Astrocyte of the hippocampus (primary cell): ENCODE measurements at regions not wholly inside any gene's neighbourhood (a gene's known extent, or its start where the extent isn't known, plus 50 kb on each side); places are given as distances from the start of the nearest gene placed in this dataset.

Experiments used
- DNase-seq: peaks from one replicate; pipeline ENCODE4 v3.0.0; 2011; ENCODE audit warnings: low read depth, low spot score

DNA sequence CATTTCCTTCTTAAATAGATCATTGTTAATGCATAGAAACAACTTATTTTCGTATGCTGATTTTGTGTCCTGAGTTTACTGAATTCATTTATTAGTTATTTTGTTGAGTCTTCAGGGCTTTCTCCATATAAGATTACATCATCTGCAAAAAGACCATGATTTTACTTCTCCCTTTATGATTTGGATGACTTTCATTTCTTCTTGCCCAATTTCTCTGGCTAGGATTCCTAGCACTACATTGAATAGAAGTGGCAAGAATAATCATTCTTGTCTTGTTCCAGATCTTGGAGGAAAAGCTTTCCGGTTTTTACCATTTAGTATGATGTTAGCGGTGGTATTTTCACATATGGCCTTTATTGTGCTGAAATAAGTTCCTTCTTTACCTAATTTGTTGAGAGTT lies 303.0 kb upstream of the RTL1 start:
- no peak for DNase-seq

DNA sequence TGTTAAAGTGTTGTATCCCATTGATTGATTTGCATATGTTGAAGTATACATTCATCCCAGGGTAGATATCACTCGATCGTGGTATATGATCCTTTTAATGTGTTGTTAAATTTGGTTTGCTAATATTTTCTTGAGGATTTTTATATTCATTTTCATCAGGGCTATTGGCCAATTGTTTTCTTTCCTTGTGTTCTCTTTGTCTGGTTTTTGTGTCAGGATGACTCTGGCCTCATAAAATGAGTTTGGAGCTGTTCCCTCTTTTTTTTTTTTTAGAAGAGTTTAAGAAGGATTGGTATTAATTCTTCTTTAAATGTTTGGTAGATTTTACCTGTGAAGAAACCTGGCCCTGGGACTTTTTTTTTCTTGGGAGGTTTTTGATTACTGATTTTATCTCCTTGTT lies 303.5 kb upstream of the RTL1 start:
- no peak for DNase-seq

DNA sequence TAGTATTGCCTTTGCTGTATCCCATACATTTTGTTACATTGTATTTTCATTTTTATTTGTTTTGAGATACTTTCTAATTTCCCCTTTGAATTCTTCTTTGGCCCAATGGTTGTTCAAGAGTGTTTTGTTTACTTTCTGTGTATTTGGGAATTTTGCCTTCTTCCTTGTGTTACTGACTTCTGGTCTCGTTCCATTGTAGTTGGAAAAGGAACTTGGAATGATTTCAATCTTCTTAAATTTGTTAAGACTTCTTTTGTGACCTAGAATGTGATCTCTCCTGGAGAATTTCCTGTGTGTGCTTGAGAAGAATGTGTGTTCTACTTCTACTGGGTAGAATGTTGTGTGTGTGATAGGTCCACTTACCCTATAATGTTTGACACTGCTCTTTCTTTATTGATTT lies 304.4 kb upstream of the RTL1 start:
- no peak for DNase-seq

DNA sequence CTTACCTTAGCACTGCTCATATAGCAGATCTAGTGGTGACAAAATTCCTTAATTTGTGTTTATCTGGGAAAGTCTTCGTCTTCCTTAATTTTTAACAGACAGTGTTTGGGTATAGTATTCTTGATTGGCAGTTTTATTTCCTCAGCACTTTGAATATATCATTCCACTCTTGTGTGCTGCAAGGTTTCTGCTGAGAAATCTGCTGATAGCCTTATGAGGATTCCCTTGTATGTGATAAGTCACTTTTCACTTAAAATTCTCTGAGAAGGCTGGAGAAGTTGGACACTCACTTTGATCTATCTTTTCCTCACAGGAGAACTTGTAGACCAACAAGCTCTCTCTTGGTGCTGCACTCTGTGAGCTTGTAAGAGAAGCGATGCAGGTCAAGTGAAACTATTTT lies 306.1 kb upstream of the RTL1 start:
- no peak for DNase-seq

DNA sequence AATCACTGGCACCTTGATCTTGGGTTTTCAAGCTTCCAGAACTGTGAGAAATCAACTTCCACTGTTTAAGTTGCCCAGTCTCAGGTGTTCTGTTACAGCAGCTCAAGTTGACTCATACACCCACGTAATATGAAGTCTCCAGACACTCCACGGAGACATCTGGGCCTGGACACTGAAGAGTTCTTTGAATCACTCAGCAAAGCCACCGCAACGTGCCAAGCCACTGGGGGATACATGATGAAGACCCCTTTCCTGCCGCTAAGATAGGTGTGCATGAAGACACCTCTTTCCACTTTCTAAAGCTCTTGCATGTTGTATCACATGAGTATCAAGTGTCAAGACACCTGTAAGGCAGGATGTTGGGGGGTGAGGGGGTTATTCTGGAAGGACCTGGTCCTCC lies 311.7 kb upstream of the RTL1 start:
- no peak for DNase-seq

DNA sequence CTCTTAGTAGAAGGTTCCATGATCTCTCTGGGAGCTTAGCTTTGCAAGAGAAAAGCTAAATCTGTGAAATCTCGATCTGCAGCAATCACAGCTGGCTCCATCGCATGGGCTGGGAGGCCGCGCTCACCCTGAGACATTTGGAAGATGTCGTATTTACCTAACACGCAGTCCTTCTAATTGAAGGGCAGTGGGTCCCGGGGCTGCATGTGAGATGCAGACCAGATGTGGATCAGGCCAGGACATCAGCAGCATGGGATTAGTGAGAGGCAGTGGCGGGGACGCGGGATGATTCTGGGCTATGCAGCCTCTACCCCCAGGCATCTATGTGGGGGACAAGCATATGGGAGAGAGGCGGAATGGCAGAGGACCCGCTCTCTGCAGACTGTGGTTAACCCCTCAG lies 312.4 kb upstream of the RTL1 start:
- DNase-seq, result no peak

DNA sequence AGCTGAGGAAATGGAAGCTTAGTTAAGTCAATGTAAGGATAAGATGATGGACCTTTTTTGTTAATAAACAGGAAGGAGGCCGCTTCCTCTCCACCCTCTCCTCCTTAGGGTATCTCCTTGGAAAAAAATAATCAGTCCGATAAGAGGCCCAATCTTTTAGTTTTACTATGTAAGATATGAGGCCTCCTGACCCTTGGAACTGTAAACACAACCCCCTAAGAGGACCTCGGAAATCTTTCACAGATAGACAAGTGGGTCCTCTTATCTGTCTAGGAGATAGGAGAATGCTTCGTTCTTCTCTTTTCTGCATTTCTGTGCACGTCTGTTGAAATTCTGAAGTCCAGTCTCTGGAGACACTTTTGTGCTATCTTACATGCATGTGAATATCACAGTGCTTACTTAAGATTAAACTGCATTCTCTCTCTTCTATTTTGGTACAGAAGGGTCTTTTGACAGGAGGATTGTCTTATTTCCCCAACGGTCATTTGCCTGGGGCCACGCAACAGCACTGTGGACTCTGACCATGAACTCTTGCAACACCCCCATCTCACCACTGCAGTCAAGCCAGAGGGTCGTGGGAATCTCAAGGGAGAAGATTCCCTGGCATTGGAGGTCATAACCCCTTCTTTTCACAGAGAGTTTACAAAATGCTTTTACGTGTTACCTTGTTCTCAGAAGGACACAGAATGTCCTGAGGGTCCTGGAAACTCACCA lies 313.0 kb upstream of the RTL1 start:
- no peak for DNase-seq

DNA sequence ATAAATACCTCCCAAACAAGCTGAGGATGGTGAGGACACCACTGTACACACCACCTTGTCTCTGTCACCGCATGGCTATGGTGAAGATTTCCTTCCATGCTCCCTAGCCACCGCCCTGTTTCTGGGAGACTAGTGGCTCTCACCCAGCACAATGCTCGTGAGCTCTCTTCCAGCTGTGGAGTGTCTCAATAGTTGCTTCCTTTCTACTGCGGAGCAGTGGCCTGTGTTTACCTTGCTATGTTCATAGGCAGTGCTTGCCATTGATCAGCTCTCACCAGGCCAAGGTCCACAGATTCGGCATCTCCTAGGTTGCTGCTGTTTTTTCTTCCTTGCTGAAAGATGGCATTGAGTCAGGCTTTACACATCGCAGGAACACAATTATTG lies 313.6 kb upstream of the RTL1 start:
- no peak for DNase-seq

DNA sequence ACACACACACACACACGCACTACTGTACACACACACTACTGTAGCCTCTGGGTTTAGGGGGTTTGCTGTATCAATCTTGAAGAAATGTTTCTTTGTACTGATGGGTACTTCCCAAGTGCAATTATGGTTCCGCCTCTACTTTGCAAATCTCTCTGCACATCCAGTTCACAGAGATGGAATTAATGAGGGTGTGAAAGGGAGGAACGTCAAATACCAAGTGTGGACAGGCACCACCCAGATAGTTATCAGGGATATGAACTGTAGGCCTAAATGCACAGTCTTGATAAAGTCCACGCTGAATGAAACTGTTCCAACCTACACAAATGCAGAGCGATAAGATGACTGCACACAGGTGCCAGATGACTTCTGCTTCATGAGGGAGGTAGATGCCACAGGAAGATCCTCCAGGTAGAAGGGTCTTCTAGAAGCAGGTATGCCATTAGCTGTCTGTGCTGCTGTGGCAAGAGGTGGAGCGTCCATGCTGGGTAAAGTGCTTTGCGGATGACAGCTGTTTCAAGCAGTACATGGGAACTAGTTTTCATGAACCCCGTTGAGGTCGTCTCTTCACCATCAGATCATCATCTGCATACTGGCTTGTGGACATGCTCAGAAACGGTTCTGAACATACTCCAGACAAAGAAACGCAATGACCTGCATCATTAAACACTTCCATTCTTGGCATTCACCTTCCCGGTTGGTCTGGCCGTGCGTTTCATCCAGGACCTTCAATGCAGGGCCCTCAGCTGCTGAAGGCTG lies 314.3 kb upstream of the RTL1 start:
- DNase-seq, result no peak

DNA sequence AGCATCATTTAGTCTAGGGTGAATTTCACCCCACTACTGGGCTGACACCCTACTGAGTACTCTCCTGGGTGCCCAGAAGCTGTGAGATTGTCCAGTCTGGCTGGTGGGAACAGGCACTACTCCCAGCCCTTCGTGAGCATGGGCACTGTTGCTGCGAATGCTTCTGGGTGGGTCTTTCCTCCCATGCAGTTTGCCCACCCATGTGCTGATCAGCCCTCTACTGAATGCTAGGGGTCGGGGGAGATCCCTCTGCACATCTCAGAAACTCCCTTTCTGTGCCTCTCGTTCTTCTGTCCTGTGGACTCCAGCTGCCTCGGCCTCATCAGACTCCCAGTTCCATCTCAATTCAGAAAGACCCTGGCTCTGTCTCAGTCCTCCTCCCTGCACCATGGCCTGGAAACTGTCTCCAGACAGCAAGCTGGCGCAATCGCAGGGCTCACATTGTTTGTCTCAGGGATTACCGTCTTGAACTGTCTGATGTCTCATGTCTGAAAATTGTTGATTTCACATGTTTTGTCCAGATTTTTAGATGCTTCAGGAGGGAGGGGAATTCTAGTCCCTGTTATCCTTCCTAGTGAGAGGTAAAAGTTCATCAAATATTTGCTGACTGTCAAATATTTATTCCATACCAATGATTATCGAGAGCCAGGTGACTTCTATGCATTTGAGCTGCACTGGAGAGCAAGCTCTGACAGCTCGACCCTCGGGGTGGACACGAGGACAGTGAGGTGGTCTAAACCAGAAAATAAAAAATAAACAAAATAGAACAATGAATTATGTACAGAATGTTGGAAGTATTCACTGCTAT lies 316.6 kb upstream of the RTL1 start:
- no peak for DNase-seq

DNA sequence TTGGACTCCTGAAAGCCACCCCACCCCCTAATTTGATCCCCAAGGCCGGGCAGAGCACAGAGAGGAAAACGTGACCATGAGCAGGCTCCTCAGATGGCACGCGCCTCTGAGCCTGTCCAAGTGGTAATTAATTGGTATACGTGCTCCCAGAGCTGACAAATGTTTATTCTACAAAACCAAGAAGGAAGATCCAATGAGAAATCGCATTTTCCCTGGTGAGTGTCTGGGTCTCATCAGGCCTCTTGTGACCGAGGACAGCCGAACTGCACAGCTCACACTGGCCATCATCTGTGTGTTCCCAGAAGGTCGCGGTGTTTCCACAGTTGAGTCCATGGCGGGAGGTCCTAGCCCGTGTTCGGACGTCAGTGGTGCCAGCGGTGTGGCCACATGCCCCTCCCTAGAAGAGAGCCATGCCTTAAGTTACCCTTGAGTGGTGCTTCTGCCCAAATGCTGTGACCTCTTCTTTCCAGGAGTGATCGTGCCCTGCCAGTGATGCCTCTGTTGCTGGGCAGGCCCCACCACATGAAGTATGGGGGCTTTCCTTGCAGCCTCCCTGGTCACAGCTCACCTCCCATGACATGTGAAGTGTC lies 317.5 kb upstream of the RTL1 start:
- DNase-seq, result no peak

DNA sequence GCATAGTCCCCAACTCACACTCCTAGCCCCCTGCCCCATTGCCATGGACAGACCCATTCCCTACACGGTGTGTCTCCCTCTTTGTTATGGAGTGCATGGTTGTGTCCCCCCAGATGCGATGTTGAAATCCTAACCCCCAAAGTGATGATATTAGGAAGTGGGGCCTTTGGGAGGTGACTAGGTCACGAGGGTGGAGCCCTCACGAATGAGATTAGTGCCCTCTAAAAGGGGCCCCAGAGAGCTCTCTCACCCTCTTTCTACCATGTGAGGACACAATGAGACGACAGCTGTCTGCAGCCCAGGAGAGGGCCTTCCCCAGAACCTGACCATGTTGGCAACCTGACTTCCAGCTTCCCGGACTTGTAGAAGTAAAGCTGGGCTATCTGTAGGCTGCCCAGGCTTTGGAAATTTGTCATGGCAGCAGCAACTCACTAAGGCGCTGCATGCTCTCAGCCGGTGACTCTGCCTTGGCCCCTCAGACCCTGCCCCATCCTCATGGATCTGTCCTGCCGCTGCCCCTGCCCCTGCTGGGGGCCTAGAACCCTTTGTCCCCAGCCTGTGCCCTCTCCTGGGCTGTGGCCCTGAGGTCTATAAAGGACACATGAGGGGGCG lies 318.1 kb upstream of the RTL1 start:
- DNase-seq, result no peak

DNA sequence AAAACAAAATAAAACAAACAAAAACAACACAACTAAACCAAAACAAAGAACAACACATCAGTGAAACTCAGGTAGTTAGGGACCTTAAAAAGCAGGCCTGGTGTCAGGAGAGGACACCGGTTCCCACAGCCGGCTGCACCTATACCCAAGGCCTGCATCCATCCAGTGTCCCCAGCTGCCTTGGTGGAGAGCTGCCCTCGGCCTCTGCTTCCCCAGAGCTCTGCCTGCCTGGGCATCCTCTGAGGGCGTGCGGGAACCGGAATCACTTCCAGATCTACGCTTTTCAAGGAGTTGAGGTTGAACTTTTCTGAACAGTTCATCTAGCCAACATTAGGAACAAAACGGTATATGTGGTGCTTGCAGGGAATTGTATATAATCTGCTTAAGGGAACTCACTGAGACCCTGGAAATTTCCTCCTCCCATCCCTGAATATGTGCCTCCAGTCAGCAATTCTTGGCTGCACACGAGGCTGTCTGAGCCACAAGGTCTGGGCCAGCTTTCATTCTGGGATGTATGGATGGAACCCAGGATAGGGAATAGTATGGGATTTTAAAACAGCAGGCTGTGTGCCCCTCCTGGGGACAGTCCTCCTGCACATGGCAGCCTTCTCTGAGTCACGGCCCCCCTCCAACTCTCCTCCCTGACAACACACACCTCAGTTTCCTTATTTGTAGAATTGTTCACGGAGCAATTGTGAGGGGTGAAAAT lies 319.0 kb upstream of the RTL1 start:
- no peak for DNase-seq

DNA sequence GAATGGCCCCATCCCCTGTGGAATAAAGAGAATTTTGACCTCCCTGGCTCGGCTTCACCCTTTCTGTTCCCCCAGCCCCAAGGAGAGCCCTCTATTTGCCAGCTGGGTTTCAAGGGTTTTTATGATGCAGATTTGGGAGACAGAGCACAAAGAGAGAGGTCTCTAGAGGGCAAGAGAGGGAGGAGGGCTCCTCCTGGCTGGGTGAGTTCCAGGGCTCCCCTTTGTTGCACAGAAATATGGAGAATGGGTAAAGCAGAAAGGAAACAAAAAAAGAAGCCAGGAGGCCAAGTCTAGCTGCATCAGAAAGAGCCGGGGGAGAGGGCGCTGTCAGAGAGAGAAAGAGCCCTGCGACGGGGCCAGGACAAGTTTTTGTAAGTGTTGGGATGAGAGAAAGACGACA lies 319.6 kb upstream of the RTL1 start:
- DNase-seq, result no peak

DNA sequence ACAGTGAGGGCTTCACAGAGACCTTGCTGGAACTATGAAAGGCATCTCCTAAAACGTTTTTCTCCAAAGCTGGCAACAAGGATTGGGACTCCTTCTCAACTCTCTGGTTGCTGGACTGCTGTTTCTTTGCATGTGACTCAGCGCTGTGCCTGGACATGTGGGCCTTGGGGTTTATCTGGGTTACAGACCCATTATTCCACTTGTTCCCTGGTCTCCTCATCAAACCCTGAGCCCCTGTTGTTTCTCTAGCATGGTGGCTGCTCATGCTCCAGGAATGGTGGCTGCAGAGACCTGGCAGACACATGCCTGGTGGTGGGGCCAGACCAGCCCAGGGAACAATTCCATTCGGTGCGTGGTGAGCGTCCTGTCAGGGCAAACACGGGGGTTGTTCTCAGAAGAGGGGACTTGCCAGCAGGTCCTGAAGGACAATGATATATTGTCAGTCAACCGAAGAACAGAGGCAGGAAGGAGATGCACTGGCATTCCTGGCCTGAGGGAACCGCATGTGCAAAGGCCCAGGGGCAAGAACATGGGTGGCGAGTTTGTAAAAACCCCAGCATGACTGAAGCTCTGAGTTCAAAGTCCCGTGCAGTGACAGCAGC lies 320.1 kb upstream of the RTL1 start:
- no peak for DNase-seq

DNA sequence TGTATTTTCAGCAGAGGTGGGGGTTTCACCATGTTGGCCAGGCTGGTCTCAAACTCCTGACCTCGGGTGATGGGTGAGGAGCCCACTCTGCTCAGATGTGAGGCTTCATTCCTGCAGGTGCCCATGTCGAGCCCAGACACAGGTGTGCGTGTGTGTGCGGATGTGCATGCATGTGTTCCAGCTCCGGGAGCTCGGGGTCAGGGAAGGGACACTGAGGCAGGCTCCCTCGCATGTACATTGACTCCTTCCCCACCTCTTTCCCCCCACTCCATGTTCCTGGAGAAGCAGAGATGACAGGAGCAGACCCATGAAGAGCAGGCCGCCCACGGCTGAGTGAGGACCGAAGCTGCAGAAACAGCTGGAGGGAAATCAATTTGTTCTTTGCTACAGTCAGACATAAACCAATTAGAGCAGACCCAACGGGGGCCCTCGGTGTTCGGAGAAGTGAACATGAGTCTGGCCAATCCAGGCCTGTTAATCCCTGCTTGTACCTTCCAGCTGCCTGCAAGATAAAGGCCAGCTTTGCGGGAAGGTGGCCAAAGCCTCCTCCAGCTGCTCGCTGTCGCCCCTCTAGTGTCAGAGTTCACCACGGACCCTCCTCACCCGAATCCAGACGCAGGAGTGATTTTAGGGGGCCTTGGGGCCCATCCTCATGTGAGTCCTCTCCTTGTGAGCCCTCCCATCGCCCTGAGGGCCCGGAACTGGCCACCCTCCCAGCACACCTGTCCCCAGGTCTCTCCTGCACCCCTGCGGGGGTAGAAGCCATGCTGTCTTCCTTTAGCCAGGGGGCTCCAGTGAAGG lies 321.0 kb upstream of the RTL1 start:
- no peak for DNase-seq

DNA sequence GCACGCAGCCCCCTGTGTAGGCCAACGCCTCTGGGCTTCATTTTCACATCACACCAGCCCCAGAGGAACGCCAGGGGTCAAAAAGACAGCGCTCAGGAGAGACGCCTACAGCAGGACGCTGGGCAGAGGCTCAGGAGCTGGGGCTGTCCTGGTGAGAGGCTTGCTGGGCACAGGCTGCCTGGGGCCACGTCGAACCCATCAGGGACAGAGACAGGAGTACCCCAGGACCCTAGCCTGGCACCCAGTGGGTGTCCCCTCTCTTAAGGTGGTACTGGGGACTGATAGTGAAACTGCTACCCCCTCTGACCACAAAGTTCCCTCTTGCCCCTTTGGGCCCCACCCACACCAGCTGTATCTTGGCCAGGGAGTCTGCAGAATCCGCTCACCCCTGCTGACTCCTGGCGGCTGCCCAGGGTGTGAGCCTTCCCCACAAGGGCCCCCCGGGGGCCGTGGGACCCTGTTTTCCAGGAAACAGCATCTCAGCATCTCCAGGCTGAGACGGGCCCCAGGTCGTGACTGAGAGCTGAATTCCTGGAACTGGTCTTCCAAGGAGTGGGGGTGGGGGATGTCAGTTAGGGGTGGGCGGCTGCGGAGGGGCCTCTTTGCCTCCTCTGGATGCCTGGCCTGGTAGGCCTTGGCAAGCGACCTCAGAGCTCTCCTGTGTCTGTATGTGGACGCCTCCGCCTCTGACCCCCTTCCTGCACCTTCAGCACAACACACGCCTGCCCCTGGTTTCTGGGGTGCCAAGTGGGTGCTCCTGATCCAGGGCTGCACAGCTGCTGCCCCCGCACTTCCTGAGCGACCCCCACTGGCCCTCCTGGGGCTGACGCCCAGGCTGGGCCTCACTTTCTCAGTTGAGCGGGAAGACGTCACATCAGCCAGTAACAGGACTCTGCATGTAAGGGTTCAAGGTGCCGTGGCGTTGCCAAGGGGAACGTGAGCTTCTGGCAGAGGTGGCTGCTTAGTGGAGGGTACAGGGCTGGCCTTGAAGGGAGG lies 321.9 kb upstream of the RTL1 start:
- DNase-seq, result no peak

DNA sequence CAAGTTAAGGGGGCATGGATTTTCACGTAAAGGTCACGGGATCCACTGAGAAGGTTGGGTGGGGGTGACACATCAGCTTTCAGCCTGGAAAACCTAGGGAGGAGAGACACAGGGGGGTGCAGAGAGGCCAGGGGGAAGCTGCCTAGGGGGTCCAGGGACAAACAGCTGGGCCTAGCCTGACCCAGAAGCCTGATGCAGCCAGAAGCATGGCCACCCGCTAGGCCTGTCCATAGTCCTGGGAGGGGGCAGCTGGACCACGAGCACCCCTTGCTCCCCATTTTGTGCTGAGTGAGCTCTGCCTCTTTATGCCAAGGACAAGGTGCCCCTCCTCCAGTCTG lies 322.7 kb upstream of the RTL1 start:
- no peak for DNase-seq
